AG04450 (cell line): ENCODE measurements at regions not wholly inside any gene's neighbourhood (a gene's known extent, or its start where the extent isn't known, plus 50 kb on each side); places are given as distances from the start of the nearest gene placed in this dataset.

Source experiments
- CTCF ChIA-PET: fragments of 300-600, 350-600 bp; formaldehyde crosslinking; extraction: SDS; loops from one replicate; lab custom pipeline; 2022; ENCODE audit warnings: antibody characterized with exemption, inconsistent platforms; lab: Charles Lee
- POLR2A ChIA-PET: fragments of 350-600 bp; formaldehyde crosslinking; extraction: SDS; loops from one replicate; lab custom pipeline; 2021; ENCODE audit warnings: antibody characterized with exemption, inconsistent platforms; lab: Yijun Ruan, JAX
- DNase-seq: peaks from one replicate; pipeline ENCODE4 v3.0.0-alpha.2; 2011; ENCODE audit warnings: low read depth, low spot score
- H3K27ac ChIP-seq: one replicate; pipeline ENCODE4 v1.5.1; 2012; ENCODE audit warnings: low read depth, low read length, control low read depth
- H3K27me3 ChIP-seq: one replicate; pipeline ENCODE4 v1.6.0; 2012; ENCODE audit warnings: low read length; ENCODE audit not compliant: control insufficient read depth, insufficient read depth
- H3K4me3 ChIP-seq: 2 replicates; pipeline ENCODE4 v1.5.1; 2011; ENCODE audit warnings: mild to moderate bottlenecking, low read depth, low read length, control low read depth
- H3K9me3 ChIP-seq: 2 replicates; pipeline ENCODE4 v1.5.1; 2012; ENCODE audit warnings: low read length; ENCODE audit not compliant: control insufficient read depth, insufficient read depth
- TF ChIP-seq, protein P1 (sequence below): IDR thresholded peaks from 2 replicates; pipeline ENCODE4 v1.5.1; 2011; ENCODE audit warnings: low read depth, low read length, control low read depth, inconsistent platforms

DNA sequence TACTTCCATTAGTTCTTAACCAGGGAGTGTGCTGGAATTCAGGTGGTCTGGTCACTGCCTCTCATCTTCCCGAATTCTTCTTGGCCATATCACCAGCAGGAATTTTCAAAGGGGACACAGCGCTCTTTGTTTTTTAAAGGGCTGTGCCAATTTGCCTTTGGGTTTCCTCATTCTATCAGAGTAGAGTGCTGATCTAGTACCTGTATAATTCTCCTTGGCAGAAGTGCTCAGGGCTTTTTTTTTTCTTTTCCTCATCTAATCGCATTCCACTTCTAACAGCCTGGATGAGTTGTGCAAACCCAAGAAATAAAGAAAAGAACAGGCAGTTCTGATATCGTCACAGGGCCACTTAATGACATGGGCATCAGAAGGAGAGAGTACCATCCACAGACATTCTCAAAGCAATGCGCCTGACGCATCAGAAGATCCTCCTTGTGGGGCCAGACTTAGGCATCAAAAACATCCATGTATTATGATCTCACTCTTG is 121.0 kb downstream of the ASB7 start:
- ChIA-PET POLR2A (no interaction called here), CTCF (no interaction called here)
- H3K27me3 ChIP-seq = no peaks in the 10 kb centered on the region
- TF ChIP-seq, protein P1, sequence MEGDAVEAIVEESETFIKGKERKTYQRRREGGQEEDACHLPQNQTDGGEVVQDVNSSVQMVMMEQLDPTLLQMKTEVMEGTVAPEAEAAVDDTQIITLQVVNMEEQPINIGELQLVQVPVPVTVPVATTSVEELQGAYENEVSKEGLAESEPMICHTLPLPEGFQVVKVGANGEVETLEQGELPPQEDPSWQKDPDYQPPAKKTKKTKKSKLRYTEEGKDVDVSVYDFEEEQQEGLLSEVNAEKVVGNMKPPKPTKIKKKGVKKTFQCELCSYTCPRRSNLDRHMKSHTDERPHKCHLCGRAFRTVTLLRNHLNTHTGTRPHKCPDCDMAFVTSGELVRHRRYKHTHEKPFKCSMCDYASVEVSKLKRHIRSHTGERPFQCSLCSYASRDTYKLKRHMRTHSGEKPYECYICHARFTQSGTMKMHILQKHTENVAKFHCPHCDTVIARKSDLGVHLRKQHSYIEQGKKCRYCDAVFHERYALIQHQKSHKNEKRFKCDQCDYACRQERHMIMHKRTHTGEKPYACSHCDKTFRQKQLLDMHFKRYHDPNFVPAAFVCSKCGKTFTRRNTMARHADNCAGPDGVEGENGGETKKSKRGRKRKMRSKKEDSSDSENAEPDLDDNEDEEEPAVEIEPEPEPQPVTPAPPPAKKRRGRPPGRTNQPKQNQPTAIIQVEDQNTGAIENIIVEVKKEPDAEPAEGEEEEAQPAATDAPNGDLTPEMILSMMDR = no peak
- H3K27ac ChIP-seq = peak overlapping the region; percentile 87
- DNase-seq = no peak
- H3K9me3 ChIP-seq = peaks cover 3% of the 10 kb centered on the region; the same call in 1 of the 2 replicates
- no peak overlapping the region for H3K4me3 ChIP-seq

DNA sequence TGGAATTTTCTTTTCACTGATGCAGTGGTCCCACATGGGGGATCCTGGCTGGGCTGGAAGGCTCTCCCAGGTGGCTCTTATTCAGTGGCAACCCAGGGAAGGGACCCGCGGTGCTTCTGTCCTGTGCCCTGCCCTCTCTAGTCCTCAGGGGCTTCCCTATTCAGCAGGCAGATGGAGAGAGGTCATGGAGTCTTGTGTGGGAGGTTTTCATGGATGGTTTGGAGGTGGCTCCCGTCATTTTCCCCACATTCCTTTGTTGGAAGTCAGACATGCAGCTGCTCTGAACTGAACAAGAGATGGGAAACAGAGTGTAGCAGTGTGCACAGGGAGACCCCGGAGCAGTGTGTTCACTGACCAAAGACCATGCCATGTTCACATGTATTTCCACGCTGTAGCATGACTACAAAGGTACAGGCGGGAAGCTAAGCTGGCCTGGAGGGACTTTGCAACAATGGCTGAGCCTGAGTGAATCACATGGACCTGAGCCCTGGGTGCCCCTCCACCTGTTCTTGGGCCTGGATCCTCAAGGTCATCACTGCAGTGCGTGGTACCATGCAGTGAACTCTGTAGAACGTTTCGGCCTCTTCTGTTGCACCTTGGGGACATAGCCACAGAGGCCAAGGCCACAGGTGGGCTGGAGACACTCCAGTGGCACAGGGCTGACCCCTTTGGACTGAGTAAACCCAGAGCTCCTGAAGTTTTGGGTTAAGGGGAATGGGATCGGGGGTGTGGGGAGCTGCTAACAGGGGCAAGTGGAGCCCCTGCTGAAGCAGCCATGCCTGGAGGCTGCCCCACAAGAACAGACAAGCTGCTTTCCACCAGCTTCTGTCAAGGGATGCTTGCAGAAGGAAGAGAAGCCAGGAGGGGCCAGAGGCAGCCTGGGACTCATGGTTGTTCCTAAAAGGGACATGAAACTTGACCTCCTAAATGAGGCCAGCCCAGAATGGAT is 123.0 kb downstream of the ASB7 start:
- CTCF ChIA-PET = interaction anchor here (0.9 to 1.4 kb wide), 2 partner anchors 8 to 98 kb away, joined by 4 read pairs; no protein-coding TSS in a partner anchor
- TF ChIP-seq, protein P1 = peak; percentile 18; the same call in 1 of the 2 replicates
- no peaks in the 10 kb centered on the region for H3K27me3 ChIP-seq
- H3K4me3 ChIP-seq = no peak overlapping the region
- POLR2A ChIA-PET = no interaction called here
- DNase-seq = peak; percentile 76
- H3K9me3 ChIP-seq = peaks cover 3% of the 10 kb centered on the region; the same call in 1 of the 2 replicates
- peak overlapping the region; percentile 82 for H3K27ac ChIP-seq

DNA sequence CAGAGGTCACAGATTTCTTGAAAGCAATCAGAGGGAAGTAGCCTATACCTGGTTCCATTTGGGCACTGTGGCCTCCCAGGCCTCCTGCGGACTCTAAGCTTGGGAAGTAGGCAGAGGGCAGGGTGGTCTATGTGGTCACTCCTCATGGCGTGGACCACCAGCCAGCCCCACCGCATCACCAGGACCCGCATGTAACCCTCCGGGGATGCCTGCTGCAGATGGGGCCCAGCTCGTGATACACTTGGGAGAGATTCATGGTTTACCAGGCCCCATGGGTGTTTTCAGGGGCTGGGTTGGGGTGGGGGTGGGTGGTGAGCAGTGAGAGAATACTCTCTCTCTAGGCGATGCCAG is 123.7 kb downstream of the ASB7 start:
- POLR2A ChIA-PET = no interaction called here
- CTCF ChIA-PET = interaction anchor here (1.4 kb wide), 1 partner anchor 8 kb away, joined by 4 read pairs; no protein-coding TSS in a partner anchor
- TF ChIP-seq, protein P1 = no peak
- Histone ChIP-seq H3K4me3 (no peak overlapping the region), H3K27me3 (no peaks in the 10 kb centered on the region), H3K9me3 (peaks cover 3% of the 10 kb centered on the region; the same call in 1 of the 2 replicates), H3K27ac (peak overlapping the region; percentile 82)
- no peak for DNase-seq

DNA sequence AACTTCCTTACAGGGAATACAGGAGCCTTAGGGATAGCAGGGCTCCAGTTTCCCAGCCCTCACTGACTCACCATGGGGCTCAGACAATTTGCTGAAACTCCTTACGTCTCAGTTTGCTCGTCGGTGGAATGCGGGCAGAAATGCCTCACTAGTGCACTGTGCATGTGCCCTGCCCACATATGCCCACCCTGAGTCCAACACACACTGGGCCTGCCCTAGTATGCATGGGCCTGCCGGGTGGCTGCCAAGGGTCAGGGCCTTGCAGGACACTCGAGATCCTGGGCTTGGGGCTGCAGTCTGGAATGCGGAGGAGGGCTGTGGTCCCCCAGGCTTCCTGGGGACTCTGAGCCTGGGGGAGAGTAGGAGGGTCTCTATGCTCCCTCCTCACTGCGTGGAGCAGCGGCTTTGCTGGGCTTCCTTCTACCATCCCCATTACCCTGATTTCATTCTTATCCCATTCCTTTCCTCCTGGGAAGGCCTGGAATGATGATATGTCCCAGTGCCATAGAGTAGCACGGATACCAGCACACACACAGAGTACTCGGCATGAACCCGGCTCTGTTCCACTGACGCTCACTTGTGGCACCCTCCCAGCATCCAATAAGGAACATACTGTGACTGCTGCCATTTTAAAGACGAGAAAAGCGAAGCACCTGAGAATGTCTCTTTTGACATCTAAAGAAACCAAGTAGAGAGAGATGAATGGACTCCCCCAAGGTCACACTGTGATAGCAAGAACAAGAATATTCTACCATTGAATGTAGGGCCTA is 124.2 kb downstream of the ASB7 start:
- H3K27ac ChIP-seq = peak overlapping the region; percentile 82
- TF ChIP-seq, protein P1 = no peak

More for the DNA sequence above, 124.2 kb downstream of the ASB7 start:
- Histone ChIP-seq H3K9me3 (peaks cover 3% of the 10 kb centered on the region; the same call in 1 of the 2 replicates), H3K27me3 (no peaks in the 10 kb centered on the region), H3K4me3 (no peak overlapping the region)
- ChIA-PET POLR2A (no interaction called here), CTCF (interaction anchor here (1.4 kb wide), 1 partner anchor 9 kb away, joined by 4 read pairs; no protein-coding TSS in a partner anchor)
- no peak for DNase-seq
